Mesendoderm (in vitro differentiated cells): ENCODE measurements at regions not wholly inside any gene's neighbourhood (a gene's known extent, or its start where the extent isn't known, plus 50 kb on each side); places are given as distances from the start of the nearest gene placed in this dataset.

Experiments used
- DNase-seq: peaks from one replicate; pipeline ENCODE4 v3.0.0; 2013
- H2AK5ac ChIP-seq: 2 replicates; pipeline ENCODE4 v1.6.1; 2013; ENCODE audit warnings: low read length, inconsistent platforms
- H2BK120ac ChIP-seq: 2 replicates; pipeline ENCODE4 v1.6.1; 2013; ENCODE audit warnings: low read depth, mild to moderate bottlenecking, low read length, moderate library complexity, mixed read lengths
- H2BK15ac ChIP-seq: replicated peaks from 2 replicates; pipeline ENCODE4 v1.6.1; 2013; ENCODE audit warnings: low read depth, mild to moderate bottlenecking, moderate library complexity
- H2BK5ac ChIP-seq: 2 replicates; pipeline ENCODE4 v1.6.1; 2013; ENCODE audit warnings: low read length, inconsistent platforms
- H3K18ac ChIP-seq: 2 replicates; pipeline ENCODE4 v1.6.1; 2013; ENCODE audit warnings: mild to moderate bottlenecking, low read length, mixed read lengths
- H3K23ac ChIP-seq: one replicate; pipeline ENCODE4 v1.6.1; 2013; ENCODE audit warnings: low read length
- H3K27ac ChIP-seq: 2 replicates; pipeline ENCODE4 v1.5.1; 2013; ENCODE audit warnings: low read depth, mild to moderate bottlenecking, inconsistent platforms, low read length, moderate library complexity
- H3K27me3 ChIP-seq: 2 replicates; pipeline ENCODE4 v1.6.1; 2013; ENCODE audit warnings: low read length, control low read depth, mild to moderate bottlenecking, inconsistent platforms; ENCODE audit not compliant: insufficient read depth, poor library complexity
- H3K36me3 ChIP-seq: 2 replicates; pipeline ENCODE4 v1.6.1; 2013; ENCODE audit warnings: low read length, inconsistent platforms; ENCODE audit not compliant: control insufficient read depth, insufficient read depth
- H3K4ac ChIP-seq: one replicate; pipeline ENCODE4 v1.6.1; 2013; ENCODE audit warnings: low read depth, mild to moderate bottlenecking, low read length, moderate library complexity
- H3K4me1 ChIP-seq: 2 replicates; pipeline ENCODE4 v1.6.1; 2013; ENCODE audit warnings: low read depth, low read length, inconsistent platforms; ENCODE audit not compliant: control insufficient read depth
- H3K4me2 ChIP-seq: 2 replicates; pipeline ENCODE4 v1.6.1; 2013; ENCODE audit warnings: low read length
- H3K4me3 ChIP-seq: 2 replicates; pipeline ENCODE4 v1.5.1; 2013; ENCODE audit warnings: mild to moderate bottlenecking, low read length
- H3K56ac ChIP-seq: one replicate; pipeline ENCODE4 v1.6.1; 2013; ENCODE audit warnings: low read length
- H3K79me1 ChIP-seq: 2 replicates; pipeline ENCODE4 v1.6.1; 2013; ENCODE audit warnings: low read length, inconsistent platforms
- H3K79me2 ChIP-seq: 2 replicates; pipeline ENCODE4 v1.6.1; 2013; ENCODE audit warnings: mild to moderate bottlenecking, low read length; ENCODE audit not compliant: control insufficient read depth, insufficient read depth
- H3K9ac ChIP-seq: 2 replicates; pipeline ENCODE4 v1.6.1; 2013; ENCODE audit warnings: low read length, inconsistent platforms
- H4K5ac ChIP-seq: one replicate; pipeline ENCODE4 v1.6.1; 2013; ENCODE audit warnings: low read length
- H4K8ac ChIP-seq: one replicate; pipeline ENCODE4 v1.6.1; 2013; ENCODE audit warnings: low read depth, mild to moderate bottlenecking, control low read depth, low read length, moderate library complexity
- WGBS: extraction: QIAGEN DNeasy Blood & Tissue Kit; methylation state at CpG from one replicate; pipeline ENCODE4 v1.1.7; 2013; ENCODE audit warnings: low lambda C conversion rate, missing lambda C conversion rate; ENCODE audit not compliant: insufficient coverage; ENCODE audit errors: extremely low coverage; 5-methylcytosine and 5-hydroxymethylcytosine counted together

- Histone ChIP-seq H3K9ac (no peak overlapping the region), H2BK120ac (no peak overlapping the region), H3K4me1 (no peaks in the 10 kb centered on the region), H3K79me1 (no peaks in the 10 kb centered on the region), H3K56ac (no peak overlapping the region), H3K79me2 (no peaks in the 10 kb centered on the region), H3K4me2 (no peak overlapping the region), H2BK5ac (no peak overlapping the region), H2BK15ac (no peak overlapping the region), H4K8ac (no peak overlapping the region), H3K4ac (no peak overlapping the region), H3K36me3 (no peaks in the 10 kb centered on the region), H3K27ac (no peak overlapping the region), H4K5ac (no peak overlapping the region), H3K23ac (no peak overlapping the region), H3K27me3 (no peaks in the 10 kb centered on the region), H2AK5ac (no peak overlapping the region), H3K4me3 (no peak overlapping the region), H3K18ac (no peak overlapping the region)
- DNase-seq = no peak
- no CpG with 5 or more reads among the region's 3 CpGs for WGBS
These were observed 153.5 kb downstream of the ICOS start for GRCh38 chr2:204090021-204090420.

GRCh38 chr2:204104811-204105210, 168.2 kb downstream of the ICOS start:
- WGBS = no CpG with 5 or more reads among the region's 4 CpGs

GRCh38 chr2:204108330-204108751, 171.8 kb downstream of the ICOS start:
- Histone ChIP-seq H3K23ac (no peak overlapping the region), H3K27ac (no peak overlapping the region), H3K18ac (peak overlapping the region; percentile 97), H3K36me3 (no peaks in the 10 kb centered on the region), H3K79me2 (no peaks in the 10 kb centered on the region), H3K27me3 (no peaks in the 10 kb centered on the region), H3K4me2 (no peak overlapping the region), H3K4ac (no peak overlapping the region), H2AK5ac (no peak overlapping the region), H4K5ac (no peak overlapping the region), H3K4me1 (peaks cover 4% of the 10 kb centered on the region), H3K9ac (peak overlapping the region; percentile 39), H3K4me3 (no peak overlapping the region), H2BK15ac (peak overlapping the region; percentile 79), H3K56ac (peak overlapping the region; percentile 45), H4K8ac (peak overlapping the region; percentile 7), H3K79me1 (no peaks in the 10 kb centered on the region), H2BK120ac (peak overlapping the region; percentile 67), H2BK5ac (peak overlapping the region; percentile 64)
- DNase-seq = peak; percentile 72
- no CpG with 5 or more reads among the region's 3 CpGs for WGBS

More at GRCh38 chr2:204104811-204105210, 168.2 kb downstream of the ICOS start:
- H3K56ac ChIP-seq = no peak overlapping the region
- no peak overlapping the region for H2BK5ac ChIP-seq
- H3K27ac ChIP-seq = no peak overlapping the region
- no peak for DNase-seq
- H3K4me2 ChIP-seq = no peak overlapping the region
- H4K5ac ChIP-seq = no peak overlapping the region
- no peak overlapping the region for H3K4ac ChIP-seq
- H2AK5ac ChIP-seq = no peak overlapping the region
- H3K27me3 ChIP-seq = no peaks in the 10 kb centered on the region
- H3K9ac ChIP-seq = no peak overlapping the region
- H3K23ac ChIP-seq = no peak overlapping the region
- no peak overlapping the region for H3K4me3 ChIP-seq
- no peaks in the 10 kb centered on the region for H3K79me2 ChIP-seq
- H3K18ac ChIP-seq = no peak overlapping the region
- no peaks in the 10 kb centered on the region for H3K36me3 ChIP-seq
- no peak overlapping the region for H4K8ac ChIP-seq
- H2BK15ac ChIP-seq = no peak overlapping the region
- no peak overlapping the region for H2BK120ac ChIP-seq
- H3K4me1 ChIP-seq = peaks cover 4% of the 10 kb centered on the region
- H3K79me1 ChIP-seq = no peaks in the 10 kb centered on the region

GRCh38 chr2:204108781-204109295, 172.3 kb downstream of the ICOS start:
- Histone ChIP-seq H3K79me2 (no peaks in the 10 kb centered on the region), H2BK15ac (peak overlapping the region; percentile 79), H4K5ac (no peak overlapping the region), H4K8ac (peak overlapping the region; percentile 7), H3K36me3 (no peaks in the 10 kb centered on the region), H2BK5ac (peak overlapping the region; percentile 64), H3K56ac (peak overlapping the region; percentile 45), H3K79me1 (no peaks in the 10 kb centered on the region), H3K18ac (peak overlapping the region; percentile 97), H2AK5ac (no peak overlapping the region), H2BK120ac (peak overlapping the region; percentile 67), H3K4me3 (no peak overlapping the region), H3K4ac (no peak overlapping the region), H3K23ac (no peak overlapping the region), H3K4me1 (peaks cover 4% of the 10 kb centered on the region), H3K27ac (no peak overlapping the region), H3K4me2 (no peak overlapping the region), H3K9ac (peak overlapping the region; percentile 39), H3K27me3 (no peaks in the 10 kb centered on the region)
- WGBS = 100% methylated on average over 4 of the region's 9 CpGs
- no peak for DNase-seq

GRCh38 chr2:204109681-204110080, 173.1 kb downstream of the ICOS start:
- no peaks in the 10 kb centered on the region for H3K79me2 ChIP-seq
- no peaks in the 10 kb centered on the region for H3K27me3 ChIP-seq
- no peak overlapping the region for H3K27ac ChIP-seq
- no peaks in the 10 kb centered on the region for H3K36me3 ChIP-seq
- H3K4me1 ChIP-seq = peaks cover 9% of the 10 kb centered on the region
- H2BK120ac ChIP-seq = no peak overlapping the region
- no peak overlapping the region for H3K4me2 ChIP-seq
- H3K4me3 ChIP-seq = no peak overlapping the region
- H3K18ac ChIP-seq = no peak overlapping the region
- H3K23ac ChIP-seq = no peak overlapping the region
- H2BK15ac ChIP-seq = no peak overlapping the region
- DNase-seq = peak; percentile 37
- no peak overlapping the region for H2AK5ac ChIP-seq
- no peak overlapping the region for H3K9ac ChIP-seq
- no peaks in the 10 kb centered on the region for H3K79me1 ChIP-seq
- WGBS = no CpG with 5 or more reads among the region's 11 CpGs
- H2BK5ac ChIP-seq = no peak overlapping the region
- no peak overlapping the region for H4K5ac ChIP-seq
- H4K8ac ChIP-seq = no peak overlapping the region
- no peak overlapping the region for H3K56ac ChIP-seq
- no peak overlapping the region for H3K4ac ChIP-seq

GRCh38 chr2:204110338-204110741, 173.8 kb downstream of the ICOS start:
- no peaks in the 10 kb centered on the region for H3K79me1 ChIP-seq
- H3K56ac ChIP-seq = peak overlapping the region; percentile 19
- no CpG with 5 or more reads among the region's 8 CpGs for WGBS
- no peak overlapping the region for H3K27ac ChIP-seq
- no peak overlapping the region for H3K9ac ChIP-seq
- H3K79me2 ChIP-seq = no peaks in the 10 kb centered on the region
- no peak overlapping the region for H3K4me2 ChIP-seq
- H3K4me3 ChIP-seq = no peak overlapping the region
- H3K4ac ChIP-seq = no peak overlapping the region
- no peak overlapping the region for H4K5ac ChIP-seq
- H3K23ac ChIP-seq = no peak overlapping the region
- H2BK5ac ChIP-seq = no peak overlapping the region
- H3K27me3 ChIP-seq = no peaks in the 10 kb centered on the region
- DNase-seq = no peak
- H2BK120ac ChIP-seq = no peak overlapping the region
- no peak overlapping the region for H3K18ac ChIP-seq
- peaks cover 14% of the 10 kb centered on the region for H3K4me1 ChIP-seq
- H2AK5ac ChIP-seq = no peak overlapping the region
- no peak overlapping the region for H4K8ac ChIP-seq
- no peak overlapping the region for H2BK15ac ChIP-seq
- H3K36me3 ChIP-seq = no peaks in the 10 kb centered on the region
